C4-2B (cell line): ENCODE measurements at regions not wholly inside any gene's neighbourhood (a gene's known extent, or its start where the extent isn't known, plus 50 kb on each side); places are given as distances from the start of the nearest gene placed in this dataset.

ENCODE experiments used
- ZFX ChIP-seq: fragments of 450-650 bp; IDR thresholded peaks from 2 replicates; pipeline ENCODE4 v1.6.1; 2017
- TF ChIP-seq, protein P1 (sequence below): fragments of 450-650 bp; conservative IDR thresholded peaks from 2 replicates; pipeline ENCODE4 v1.5.1; 2017; ENCODE audit warnings: mild to moderate bottlenecking

DNA sequence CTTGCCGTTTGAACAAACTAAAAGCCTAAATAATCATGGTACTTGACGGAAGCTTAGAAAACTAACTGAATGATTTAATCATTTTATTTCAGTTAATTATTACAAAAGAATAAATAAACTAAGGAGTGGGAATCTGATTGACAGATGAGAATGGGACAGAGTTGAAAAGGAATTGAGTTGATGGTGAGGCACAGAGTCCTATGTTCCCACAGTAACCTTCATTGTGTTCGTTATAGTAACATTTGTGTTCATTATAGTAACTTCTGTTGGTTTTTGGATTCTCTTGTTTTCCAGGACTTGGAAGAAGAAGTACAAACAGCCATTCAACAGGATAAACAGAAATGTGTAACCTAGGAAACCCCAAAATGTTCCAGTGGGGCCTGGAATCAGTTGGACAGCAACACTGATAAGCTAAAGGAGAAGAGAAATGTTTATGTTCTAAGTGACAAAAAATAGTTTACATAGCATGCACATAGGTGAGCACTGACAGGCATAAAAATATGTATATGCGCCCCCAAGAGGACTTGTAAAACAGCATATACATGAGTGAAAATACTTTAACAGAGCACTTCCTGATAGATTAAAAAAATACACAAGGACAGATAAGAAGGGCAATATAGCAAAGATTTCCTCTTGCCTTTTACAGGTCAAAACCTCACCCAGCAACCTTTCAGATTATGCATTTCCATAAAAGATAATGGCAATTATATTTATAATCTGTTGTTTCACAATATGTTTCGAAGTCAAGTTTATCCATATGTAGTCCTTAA is 218.6 kb upstream of the HTR2C start:
- TF ChIP-seq, protein P1, sequence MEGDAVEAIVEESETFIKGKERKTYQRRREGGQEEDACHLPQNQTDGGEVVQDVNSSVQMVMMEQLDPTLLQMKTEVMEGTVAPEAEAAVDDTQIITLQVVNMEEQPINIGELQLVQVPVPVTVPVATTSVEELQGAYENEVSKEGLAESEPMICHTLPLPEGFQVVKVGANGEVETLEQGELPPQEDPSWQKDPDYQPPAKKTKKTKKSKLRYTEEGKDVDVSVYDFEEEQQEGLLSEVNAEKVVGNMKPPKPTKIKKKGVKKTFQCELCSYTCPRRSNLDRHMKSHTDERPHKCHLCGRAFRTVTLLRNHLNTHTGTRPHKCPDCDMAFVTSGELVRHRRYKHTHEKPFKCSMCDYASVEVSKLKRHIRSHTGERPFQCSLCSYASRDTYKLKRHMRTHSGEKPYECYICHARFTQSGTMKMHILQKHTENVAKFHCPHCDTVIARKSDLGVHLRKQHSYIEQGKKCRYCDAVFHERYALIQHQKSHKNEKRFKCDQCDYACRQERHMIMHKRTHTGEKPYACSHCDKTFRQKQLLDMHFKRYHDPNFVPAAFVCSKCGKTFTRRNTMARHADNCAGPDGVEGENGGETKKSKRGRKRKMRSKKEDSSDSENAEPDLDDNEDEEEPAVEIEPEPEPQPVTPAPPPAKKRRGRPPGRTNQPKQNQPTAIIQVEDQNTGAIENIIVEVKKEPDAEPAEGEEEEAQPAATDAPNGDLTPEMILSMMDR = no peak; the same call in 1 of the 2 replicates
- no peak for TF ChIP-seq ZFX
